Mucosa of descending colon (tissue), 3 donors: ENCODE measurements at regions not wholly inside any gene's neighbourhood (a gene's known extent, or its start where the extent isn't known, plus 50 kb on each side); places are given as distances from the start of the nearest gene placed in this dataset.

Experiments
- ATAC-seq: fragments of 200-7000 bp; cut with Tn5 transposase; one replicate; pipeline ENCODE4 v1.9.1; 2020; ENCODE audit warnings: mild to moderate bottlenecking, moderate library complexity
- DNase-seq, 3 donors: peaks; one replicate each; pipeline ENCODE4 v3.0.0-alpha.2; 2020
- H3K36me3 ChIP-seq: fragments of 200-600 bp; one replicate; pipeline ENCODE4 v1.8.0; 2021; ENCODE audit warnings: low read depth, mild to moderate bottlenecking
- H3K4me1 ChIP-seq: fragments of 200-600 bp; one replicate; pipeline ENCODE4 v1.8.0; 2021; ENCODE audit warnings: low read depth, mild to moderate bottlenecking
- H3K4me3 ChIP-seq: fragments of 200-600 bp; one replicate; pipeline ENCODE4 v1.8.0; 2021; ENCODE audit warnings: mild to moderate bottlenecking
- H3K9me3 ChIP-seq: fragments of 200-600 bp; one replicate; pipeline ENCODE4 v1.8.0; 2021; ENCODE audit warnings: mild to moderate bottlenecking
- intact Hi-C, 2 donors: fragments of 100-400 bp; cut with DNase I in 1 of 2; cut with micrococcal nuclease in 1 of 2; formaldehyde crosslinking; loops; one replicate each; pipeline versions ENCODE4 v1.11.0 to v1.11.1; 2022; cut with DNase I, micrococcal nuclease
- TF ChIP-seq, protein P1 (sequence below): fragments of 200-600 bp; IDR thresholded peaks from one replicate; pipeline ENCODE4 v1.8.0; 2022; ENCODE audit warnings: antibody characterized with exemption, mild to moderate bottlenecking
- donor health status: DM: no; HTN: no; CAD: no; lungs with moderate emphysema.
- donor health status: DM: no; HTN: no; CAD: no.
- donor health status: DM: no; HTN: yes; CAD: no.

GRCh38 chr10:23897267-23897666 lies 311.7 kb upstream of the KIAA1217 start:
- TF ChIP-seq, protein P1, sequence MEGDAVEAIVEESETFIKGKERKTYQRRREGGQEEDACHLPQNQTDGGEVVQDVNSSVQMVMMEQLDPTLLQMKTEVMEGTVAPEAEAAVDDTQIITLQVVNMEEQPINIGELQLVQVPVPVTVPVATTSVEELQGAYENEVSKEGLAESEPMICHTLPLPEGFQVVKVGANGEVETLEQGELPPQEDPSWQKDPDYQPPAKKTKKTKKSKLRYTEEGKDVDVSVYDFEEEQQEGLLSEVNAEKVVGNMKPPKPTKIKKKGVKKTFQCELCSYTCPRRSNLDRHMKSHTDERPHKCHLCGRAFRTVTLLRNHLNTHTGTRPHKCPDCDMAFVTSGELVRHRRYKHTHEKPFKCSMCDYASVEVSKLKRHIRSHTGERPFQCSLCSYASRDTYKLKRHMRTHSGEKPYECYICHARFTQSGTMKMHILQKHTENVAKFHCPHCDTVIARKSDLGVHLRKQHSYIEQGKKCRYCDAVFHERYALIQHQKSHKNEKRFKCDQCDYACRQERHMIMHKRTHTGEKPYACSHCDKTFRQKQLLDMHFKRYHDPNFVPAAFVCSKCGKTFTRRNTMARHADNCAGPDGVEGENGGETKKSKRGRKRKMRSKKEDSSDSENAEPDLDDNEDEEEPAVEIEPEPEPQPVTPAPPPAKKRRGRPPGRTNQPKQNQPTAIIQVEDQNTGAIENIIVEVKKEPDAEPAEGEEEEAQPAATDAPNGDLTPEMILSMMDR: no peak
- H3K4me1 ChIP-seq: no peaks in the 10 kb centered on the region
- no peaks in the 10 kb centered on the region for H3K36me3 ChIP-seq
- intact Hi-C loops: no loop called here
- no peak for ATAC-seq
- no peak overlapping the region for H3K4me3 ChIP-seq
- no peak for DNase-seq
- no peaks in the 10 kb centered on the region for H3K9me3 ChIP-seq

DNA sequence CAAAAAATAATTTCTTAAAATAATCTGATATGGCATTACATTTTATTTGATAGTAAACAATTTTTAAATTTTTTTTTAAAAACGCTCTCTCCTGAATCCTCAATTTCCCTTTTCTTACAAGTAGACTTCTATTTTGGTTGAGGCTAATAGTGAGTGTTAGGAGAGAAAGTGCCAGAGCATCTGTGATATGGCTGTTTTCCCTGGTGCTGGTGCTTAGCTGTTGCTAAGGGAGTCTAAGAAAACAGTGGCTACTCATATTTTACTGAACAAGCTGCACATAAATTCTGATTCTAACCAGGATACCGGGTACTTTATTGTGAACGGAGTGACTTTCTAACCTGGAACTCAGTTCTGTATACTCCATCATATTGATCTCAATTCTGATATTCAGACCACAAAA lies 311.1 kb upstream of the KIAA1217 start:
- ATAC-seq (no peak), DNase-seq (no peak)
- intact Hi-C loops: no loop called here
- Histone ChIP-seq H3K36me3 (no peaks in the 10 kb centered on the region), H3K4me3 (no peak overlapping the region), H3K4me1 (no peaks in the 10 kb centered on the region), H3K9me3 (no peaks in the 10 kb centered on the region)
- TF ChIP-seq, protein P1: no peak

DNA sequence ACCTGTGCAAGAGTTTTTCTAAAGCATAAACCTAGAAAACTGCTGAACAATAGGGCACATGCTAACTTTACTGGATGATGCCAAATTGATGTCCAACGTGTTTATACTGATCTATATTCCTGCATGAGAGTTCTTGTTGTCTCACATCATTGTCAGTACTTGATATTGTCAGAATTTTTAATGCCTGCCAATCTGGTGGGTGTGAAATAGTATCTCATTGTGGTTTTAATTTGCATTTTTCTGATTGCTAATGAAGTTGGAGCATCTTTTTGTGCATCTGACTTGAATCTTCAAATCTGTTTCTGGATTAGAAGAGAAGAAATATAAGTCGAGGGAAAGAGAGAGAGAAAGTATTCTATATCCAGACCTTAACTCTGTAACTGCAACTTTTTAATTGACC lies 309.8 kb upstream of the KIAA1217 start:
- Histone ChIP-seq H3K4me3 (no peak overlapping the region), H3K9me3 (no peaks in the 10 kb centered on the region), H3K4me1 (no peaks in the 10 kb centered on the region), H3K36me3 (no peaks in the 10 kb centered on the region)
- TF ChIP-seq, protein P1: no peak
- intact Hi-C loops: no loop called here
- no peak for DNase-seq
- ATAC-seq: no peak

GRCh38 chr10:23910291-23910690 lies 298.6 kb upstream of the KIAA1217 start:
- no peaks in the 10 kb centered on the region for H3K9me3 ChIP-seq
- no peak overlapping the region for H3K4me3 ChIP-seq
- H3K36me3 ChIP-seq: no peaks in the 10 kb centered on the region
- TF ChIP-seq, protein P1: no peak
- intact Hi-C loops: no loop called here
- ATAC-seq: no peak
- H3K4me1 ChIP-seq: no peaks in the 10 kb centered on the region
- no peak for DNase-seq

GRCh38 chr10:23912884-23913404 lies 296.0 kb upstream of the KIAA1217 start:
- Histone ChIP-seq H3K9me3 (no peaks in the 10 kb centered on the region), H3K4me3 (no peak overlapping the region), H3K4me1 (no peaks in the 10 kb centered on the region), H3K36me3 (no peaks in the 10 kb centered on the region)
- intact Hi-C loops: no loop called here
- no peak for DNase-seq
- no peak for ATAC-seq
- TF ChIP-seq, protein P1: no peak

GRCh38 chr10:23914641-23915040 lies 294.3 kb upstream of the KIAA1217 start:
- no peak for ATAC-seq
- Histone ChIP-seq H3K4me1 (no peaks in the 10 kb centered on the region), H3K4me3 (no peak overlapping the region), H3K36me3 (no peaks in the 10 kb centered on the region), H3K9me3 (no peaks in the 10 kb centered on the region)
- TF ChIP-seq, protein P1: no peak
- intact Hi-C loops: no loop called here
- DNase-seq: no peak
